Type B pancreatic cell (in vitro differentiated cells): ENCODE measurements at regions not wholly inside any gene's neighbourhood (a gene's known extent, or its start where the extent isn't known, plus 50 kb on each side); places are given as distances from the start of the nearest gene placed in this dataset.

Experiments
- DNase-seq: peaks from one replicate; pipeline ENCODE4 v3.0.0; 2021; ENCODE audit warnings: mixed read lengths; ENCODE audit not compliant: unreplicated experiment; ENCODE audit errors: extremely low spot score
- H3K27ac Mint-ChIP-seq: 2 replicates; pipeline ENCODE4 v1.8.0; 2021; ENCODE audit warnings: mild to moderate bottlenecking, mixed read lengths
- H3K27me3 Mint-ChIP-seq: 2 replicates; pipeline ENCODE4 v1.8.0; 2021; ENCODE audit warnings: mixed read lengths
- H3K36me3 Mint-ChIP-seq: 2 replicates; pipeline ENCODE4 v1.8.0; 2021; ENCODE audit warnings: mixed read lengths
- H3K4me1 Mint-ChIP-seq: one replicate; pipeline ENCODE4 v1.8.0; 2021; ENCODE audit warnings: mixed read lengths; ENCODE audit not compliant: unreplicated experiment
- H3K4me3 Mint-ChIP-seq: 2 replicates; pipeline ENCODE4 v1.8.0; 2021; ENCODE audit warnings: mild to moderate bottlenecking, mixed read lengths
- H3K9me3 Mint-ChIP-seq: 2 replicates; pipeline ENCODE4 v1.8.0; 2021; ENCODE audit warnings: mixed read lengths
- CTCF ChIP-seq: fragments of 200-600 bp; sonication (generic); conservative IDR thresholded peaks from 2 replicates; pipeline ENCODE4 v1.5.0; 2021; ENCODE audit warnings: antibody characterized with exemption, mild to moderate bottlenecking

- H3K27me3 Mint-ChIP-seq: no peaks in the 10 kb centered on the region
- H3K27ac Mint-ChIP-seq: no peak overlapping the region
These were observed 499.3 kb downstream of the INHBA start for GRCh38 chr7:41203542-41203941.

GRCh38 chr7:41201021-41201420 is 501.9 kb downstream of the INHBA start:
- TF ChIP-seq CTCF: no peak

More at GRCh38 chr7:41203542-41203941, 499.3 kb downstream of the INHBA start:
- peaks cover 10% of the 10 kb centered on the region for H3K4me1 Mint-ChIP-seq
- H3K9me3 Mint-ChIP-seq: peaks cover 14% of the 10 kb centered on the region
- DNase-seq: no peak
- no peak for TF ChIP-seq CTCF
- H3K36me3 Mint-ChIP-seq: no peaks in the 10 kb centered on the region
- no peak overlapping the region for H3K4me3 Mint-ChIP-seq

GRCh38 chr7:41199136-41199535 is 503.8 kb downstream of the INHBA start:
- no peak for TF ChIP-seq CTCF
- Mint-ChIP-seq H3K27ac (no peak overlapping the region), H3K9me3 (peaks cover 5% of the 10 kb centered on the region), H3K27me3 (no peaks in the 10 kb centered on the region), H3K4me3 (no peak overlapping the region), H3K4me1 (peaks cover 4% of the 10 kb centered on the region), H3K36me3 (no peaks in the 10 kb centered on the region)
- no peak for DNase-seq

More at GRCh38 chr7:41201021-41201420, 501.9 kb downstream of the INHBA start:
- DNase-seq: no peak
- Mint-ChIP-seq H3K4me3 (no peak overlapping the region), H3K27ac (no peak overlapping the region), H3K36me3 (no peaks in the 10 kb centered on the region), H3K9me3 (peaks cover 5% of the 10 kb centered on the region), H3K27me3 (no peaks in the 10 kb centered on the region), H3K4me1 (peaks cover 5% of the 10 kb centered on the region)

- Mint-ChIP-seq H3K27me3 (no peaks in the 10 kb centered on the region), H3K4me3 (no peak overlapping the region), H3K36me3 (no peaks in the 10 kb centered on the region), H3K9me3 (peaks cover 5% of the 10 kb centered on the region), H3K27ac (no peak overlapping the region), H3K4me1 (peaks cover 8% of the 10 kb centered on the region)
- no peak for TF ChIP-seq CTCF
- no peak for DNase-seq
These were observed 504.4 kb downstream of the INHBA start for GRCh38 chr7:41198502-41198901.

- no peaks in the 10 kb centered on the region for H3K27me3 Mint-ChIP-seq
- H3K4me1 Mint-ChIP-seq: peaks cover 8% of the 10 kb centered on the region
- H3K36me3 Mint-ChIP-seq: no peaks in the 10 kb centered on the region
- no peak for DNase-seq
- peaks cover 5% of the 10 kb centered on the region for H3K9me3 Mint-ChIP-seq
- TF ChIP-seq CTCF: no peak
- H3K4me3 Mint-ChIP-seq: no peak overlapping the region
- no peak overlapping the region for H3K27ac Mint-ChIP-seq
These were observed 505.1 kb downstream of the INHBA start for GRCh38 chr7:41197769-41198168.

- no peaks in the 10 kb centered on the region for H3K9me3 Mint-ChIP-seq
- no peak overlapping the region for H3K27ac Mint-ChIP-seq
- H3K36me3 Mint-ChIP-seq: no peaks in the 10 kb centered on the region
These were observed 509.1 kb downstream of the INHBA start for GRCh38 chr7:41193738-41194282.

More at GRCh38 chr7:41193738-41194282, 509.1 kb downstream of the INHBA start:
- TF ChIP-seq CTCF: no peak
- DNase-seq: no peak
- no peaks in the 10 kb centered on the region for H3K27me3 Mint-ChIP-seq
- no peak overlapping the region for H3K4me3 Mint-ChIP-seq
- H3K4me1 Mint-ChIP-seq: peaks cover 4% of the 10 kb centered on the region
